ENCODE measurements at regions not wholly inside any gene's neighbourhood (a gene's known extent, or its start where the extent isn't known, plus 50 kb on each side); places are given as distances from the start of the nearest gene placed in this dataset.

DNA sequence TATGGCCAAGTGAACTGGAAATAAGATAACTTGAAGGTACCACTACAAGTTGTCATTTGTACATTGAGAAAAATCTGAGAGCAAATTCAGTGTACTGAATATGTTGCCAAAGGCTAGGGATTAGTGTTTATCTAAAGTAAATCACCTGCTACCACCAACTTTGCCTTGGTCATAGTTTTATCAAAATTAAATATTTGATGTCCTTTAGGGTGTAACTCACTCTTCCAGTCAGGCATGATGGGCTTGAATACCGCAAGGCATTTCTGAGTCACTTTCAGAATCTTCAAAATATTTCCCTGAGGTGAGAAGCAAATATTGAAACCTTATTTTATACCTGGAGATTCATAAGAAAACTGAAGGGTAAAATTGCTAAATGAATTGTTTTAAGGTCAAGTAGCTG, 1338.6 kb upstream of the ACO1 start:
- TF ChIP-seq SRF (IDR thresholded peaks at IDR 0.05; ENCODE audit: low read depth) (no peak), EZH2phosphoT487 (IDR thresholded peaks at IDR 0.05; ENCODE audit: borderline replicate concordance) (no peak), POLR2AphosphoS5 (IDR thresholded peaks at IDR 0.05; ENCODE audit: low read depth, low read length) (no peak), SIN3A (IDR thresholded peaks at IDR 0.05; ENCODE audit: low read depth) (no peak), RAD21 (IDR thresholded peaks at IDR 0.05; ENCODE audit: low read depth) (no peak), SP1 (IDR thresholded peaks at IDR 0.05; ENCODE audit: low read depth) (no peak), EZH2 (IDR thresholded peaks at IDR 0.05) (no peak), POLR2A (IDR thresholded peaks at IDR 0.05; ENCODE audit: borderline replicate concordance, extremely low read depth, insufficient read depth, insufficient read length) (no peak), JUND (IDR thresholded peaks at IDR 0.05) (no peak)
- TF ChIP-seq, protein P1, sequence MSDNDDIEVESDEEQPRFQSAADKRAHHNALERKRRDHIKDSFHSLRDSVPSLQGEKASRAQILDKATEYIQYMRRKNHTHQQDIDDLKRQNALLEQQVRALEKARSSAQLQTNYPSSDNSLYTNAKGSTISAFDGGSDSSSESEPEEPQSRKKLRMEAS (IDR thresholded peaks at IDR 0.05), result no peak
- TF ChIP-seq, protein P2, sequence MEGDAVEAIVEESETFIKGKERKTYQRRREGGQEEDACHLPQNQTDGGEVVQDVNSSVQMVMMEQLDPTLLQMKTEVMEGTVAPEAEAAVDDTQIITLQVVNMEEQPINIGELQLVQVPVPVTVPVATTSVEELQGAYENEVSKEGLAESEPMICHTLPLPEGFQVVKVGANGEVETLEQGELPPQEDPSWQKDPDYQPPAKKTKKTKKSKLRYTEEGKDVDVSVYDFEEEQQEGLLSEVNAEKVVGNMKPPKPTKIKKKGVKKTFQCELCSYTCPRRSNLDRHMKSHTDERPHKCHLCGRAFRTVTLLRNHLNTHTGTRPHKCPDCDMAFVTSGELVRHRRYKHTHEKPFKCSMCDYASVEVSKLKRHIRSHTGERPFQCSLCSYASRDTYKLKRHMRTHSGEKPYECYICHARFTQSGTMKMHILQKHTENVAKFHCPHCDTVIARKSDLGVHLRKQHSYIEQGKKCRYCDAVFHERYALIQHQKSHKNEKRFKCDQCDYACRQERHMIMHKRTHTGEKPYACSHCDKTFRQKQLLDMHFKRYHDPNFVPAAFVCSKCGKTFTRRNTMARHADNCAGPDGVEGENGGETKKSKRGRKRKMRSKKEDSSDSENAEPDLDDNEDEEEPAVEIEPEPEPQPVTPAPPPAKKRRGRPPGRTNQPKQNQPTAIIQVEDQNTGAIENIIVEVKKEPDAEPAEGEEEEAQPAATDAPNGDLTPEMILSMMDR (IDR thresholded peaks at IDR 0.05 in 2 of 3, conservative IDR thresholded peaks at IDR 0.05 in 1 of 3; ENCODE audit: borderline replicate concordance in 1 of 3, insufficient read depth in 1 of 3, low read depth in 2 of 3, low read length in 2 of 3), result no peak
- TF ChIP-seq, protein P3, sequence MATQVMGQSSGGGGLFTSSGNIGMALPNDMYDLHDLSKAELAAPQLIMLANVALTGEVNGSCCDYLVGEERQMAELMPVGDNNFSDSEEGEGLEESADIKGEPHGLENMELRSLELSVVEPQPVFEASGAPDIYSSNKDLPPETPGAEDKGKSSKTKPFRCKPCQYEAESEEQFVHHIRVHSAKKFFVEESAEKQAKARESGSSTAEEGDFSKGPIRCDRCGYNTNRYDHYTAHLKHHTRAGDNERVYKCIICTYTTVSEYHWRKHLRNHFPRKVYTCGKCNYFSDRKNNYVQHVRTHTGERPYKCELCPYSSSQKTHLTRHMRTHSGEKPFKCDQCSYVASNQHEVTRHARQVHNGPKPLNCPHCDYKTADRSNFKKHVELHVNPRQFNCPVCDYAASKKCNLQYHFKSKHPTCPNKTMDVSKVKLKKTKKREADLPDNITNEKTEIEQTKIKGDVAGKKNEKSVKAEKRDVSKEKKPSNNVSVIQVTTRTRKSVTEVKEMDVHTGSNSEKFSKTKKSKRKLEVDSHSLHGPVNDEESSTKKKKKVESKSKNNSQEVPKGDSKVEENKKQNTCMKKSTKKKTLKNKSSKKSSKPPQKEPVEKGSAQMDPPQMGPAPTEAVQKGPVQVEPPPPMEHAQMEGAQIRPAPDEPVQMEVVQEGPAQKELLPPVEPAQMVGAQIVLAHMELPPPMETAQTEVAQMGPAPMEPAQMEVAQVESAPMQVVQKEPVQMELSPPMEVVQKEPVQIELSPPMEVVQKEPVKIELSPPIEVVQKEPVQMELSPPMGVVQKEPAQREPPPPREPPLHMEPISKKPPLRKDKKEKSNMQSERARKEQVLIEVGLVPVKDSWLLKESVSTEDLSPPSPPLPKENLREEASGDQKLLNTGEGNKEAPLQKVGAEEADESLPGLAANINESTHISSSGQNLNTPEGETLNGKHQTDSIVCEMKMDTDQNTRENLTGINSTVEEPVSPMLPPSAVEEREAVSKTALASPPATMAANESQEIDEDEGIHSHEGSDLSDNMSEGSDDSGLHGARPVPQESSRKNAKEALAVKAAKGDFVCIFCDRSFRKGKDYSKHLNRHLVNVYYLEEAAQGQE (IDR thresholded peaks at IDR 0.05; ENCODE audit: low read depth), result no peak
